ENCODE measurements at regions not wholly inside any gene's neighbourhood (a gene's known extent, or its start where the extent isn't known, plus 50 kb on each side); places are given as distances from the start of the nearest gene placed in this dataset.

GRCh38 chr22:47835726-47836125, 1073.3 kb downstream of the TBC1D22A start:
- intact Hi-C loops (cut with DNase I; ENCODE audit: low total_unique reads), result no loop called here
- TF ChIP-seq CTCF (IDR thresholded peaks at IDR 0.05) (no peak), POLR2A (IDR thresholded peaks at IDR 0.05) (no peak), POLR2AphosphoS5 (IDR thresholded peaks at IDR 0.05) (no peak), EP300 (IDR thresholded peaks at IDR 0.05) (no peak)
- DNase-seq, result no peak
- no peaks in the 10 kb centered on the region for H3K4me1 ChIP-seq
- peaks cover 0 to 36% (median 0%) of the 10 kb centered on the region in 3 donors for H3K27me3 ChIP-seq
- H3K36me3 ChIP-seq, result no peaks in the 10 kb centered on the region
- H3K27ac ChIP-seq, result no peak overlapping the region
- H3K9me3 ChIP-seq, result no peaks in the 10 kb centered on the region
- 39 to 53% (median 42%) methylated on average over 7 of the region's 7 CpGs for WGBS, 5 donors
- no peak overlapping the region for H3K4me3 ChIP-seq

- intact Hi-C loops (cut with DNase I; ENCODE audit: low total_unique reads), result no loop called here
- no peak overlapping the region for H3K4me3 ChIP-seq
- TF ChIP-seq CTCF (IDR thresholded peaks at IDR 0.05), result no peak
- DNase-seq, result no peak
- no peak overlapping the region for H3K27ac ChIP-seq
- peaks cover 0 to 10% (median 0%) of the 10 kb centered on the region in 3 donors for H3K27me3 ChIP-seq
- H3K9me3 ChIP-seq, result peaks cover 0 to 5% (median 2%) of the 10 kb centered on the region in 4 donors
- no peaks in the 10 kb centered on the region for H3K36me3 ChIP-seq
- no peaks in the 10 kb centered on the region for H3K4me1 ChIP-seq
- whole genome bisulfite sequencing, 5 donors, result 54 to 64% (median 58%) methylated on average over 6 of the region's 6 CpGs
These were observed 1063.6 kb downstream of the TBC1D22A start for GRCh38 chr22:47826016-47826415.

GRCh38 chr22:47822422-47822821, 1060.0 kb downstream of the TBC1D22A start:
- Histone ChIP-seq H3K9me3 (peaks cover 0 to 7% (median 6%) of the 10 kb centered on the region in 4 donors), H3K27me3 (peaks cover 0 to 6% (median 0%) of the 10 kb centered on the region in 3 donors), H3K36me3 (no peaks in the 10 kb centered on the region), H3K4me1 (no peaks in the 10 kb centered on the region), H3K4me3 (no peak overlapping the region), H3K27ac (no peak overlapping the region)
- WGBS, 5 donors, result 73 to 92% (median 88%) methylated on average over 3 of the region's 3 CpGs
- no peak for DNase-seq
- intact Hi-C loops (cut with DNase I; ENCODE audit: low total_unique reads), result no loop called here
- TF ChIP-seq CTCF (IDR thresholded peaks at IDR 0.05) (no peak), POLR2A (IDR thresholded peaks at IDR 0.05) (no peak), POLR2AphosphoS5 (IDR thresholded peaks at IDR 0.05) (no peak), EP300 (IDR thresholded peaks at IDR 0.05) (no peak)

GRCh38 chr22:47818496-47818895, 1056.0 kb downstream of the TBC1D22A start:
- 72 to 95% (median 89%) methylated on average over 9 of the region's 9 CpGs for WGBS, 5 donors
- Histone ChIP-seq H3K9me3 (peaks cover 0 to 12% (median 6%) of the 10 kb centered on the region in 4 donors), H3K4me3 (no peak overlapping the region), H3K36me3 (no peaks in the 10 kb centered on the region), H3K4me1 (no peaks in the 10 kb centered on the region), H3K27ac (no peak overlapping the region), H3K27me3 (peaks cover 0 to 6% (median 0%) of the 10 kb centered on the region in 3 donors)
- no peak for TF ChIP-seq EP300 (IDR thresholded peaks at IDR 0.05)
- TF ChIP-seq POLR2A (IDR thresholded peaks at IDR 0.05), result no peak
- TF ChIP-seq POLR2AphosphoS5 (IDR thresholded peaks at IDR 0.05), result no peak
- no peak for TF ChIP-seq CTCF (IDR thresholded peaks at IDR 0.05)
- intact Hi-C loops (cut with DNase I; ENCODE audit: low total_unique reads), result no loop called here
- DNase-seq, result no peak
